ENCODE measurements at regions not wholly inside any gene's neighbourhood (a gene's known extent, or its start where the extent isn't known, plus 50 kb on each side); places are given as distances from the start of the nearest gene placed in this dataset.

DNA sequence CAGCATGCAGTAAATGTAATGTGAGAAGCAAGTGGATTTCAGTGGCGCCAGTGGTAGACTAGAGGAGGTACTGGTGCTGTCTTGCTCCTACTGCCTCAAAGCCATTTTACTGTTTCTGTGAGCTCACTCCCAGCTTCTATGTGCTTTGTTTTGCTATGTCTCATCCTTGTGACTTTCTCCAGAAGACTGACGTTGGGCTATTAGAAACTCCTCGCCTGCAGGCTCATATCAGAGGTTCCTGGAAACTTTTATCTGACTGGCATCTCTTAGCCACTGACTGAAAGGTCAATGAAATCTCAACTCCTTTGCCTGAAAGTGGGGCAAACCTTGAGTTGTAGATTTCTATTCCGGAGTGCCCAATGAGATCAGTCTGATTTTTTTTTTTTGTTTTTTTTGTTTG lies 66.4 kb upstream of the SORCS1 start:
- TF ChIP-seq, protein P1, sequence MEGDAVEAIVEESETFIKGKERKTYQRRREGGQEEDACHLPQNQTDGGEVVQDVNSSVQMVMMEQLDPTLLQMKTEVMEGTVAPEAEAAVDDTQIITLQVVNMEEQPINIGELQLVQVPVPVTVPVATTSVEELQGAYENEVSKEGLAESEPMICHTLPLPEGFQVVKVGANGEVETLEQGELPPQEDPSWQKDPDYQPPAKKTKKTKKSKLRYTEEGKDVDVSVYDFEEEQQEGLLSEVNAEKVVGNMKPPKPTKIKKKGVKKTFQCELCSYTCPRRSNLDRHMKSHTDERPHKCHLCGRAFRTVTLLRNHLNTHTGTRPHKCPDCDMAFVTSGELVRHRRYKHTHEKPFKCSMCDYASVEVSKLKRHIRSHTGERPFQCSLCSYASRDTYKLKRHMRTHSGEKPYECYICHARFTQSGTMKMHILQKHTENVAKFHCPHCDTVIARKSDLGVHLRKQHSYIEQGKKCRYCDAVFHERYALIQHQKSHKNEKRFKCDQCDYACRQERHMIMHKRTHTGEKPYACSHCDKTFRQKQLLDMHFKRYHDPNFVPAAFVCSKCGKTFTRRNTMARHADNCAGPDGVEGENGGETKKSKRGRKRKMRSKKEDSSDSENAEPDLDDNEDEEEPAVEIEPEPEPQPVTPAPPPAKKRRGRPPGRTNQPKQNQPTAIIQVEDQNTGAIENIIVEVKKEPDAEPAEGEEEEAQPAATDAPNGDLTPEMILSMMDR (conservative IDR thresholded peaks at IDR 0.05; ENCODE audit: low read length) = no peak
- TF ChIP-seq EZH2phosphoT487 (IDR thresholded peaks at IDR 0.05; ENCODE audit: borderline replicate concordance, low read depth, low read length) = no peak

All from OCI-LY7 (cell line).